ENCODE measurements at regions not wholly inside any gene's neighbourhood (a gene's known extent, or its start where the extent isn't known, plus 50 kb on each side); places are given as distances from the start of the nearest gene placed in this dataset.

DNA sequence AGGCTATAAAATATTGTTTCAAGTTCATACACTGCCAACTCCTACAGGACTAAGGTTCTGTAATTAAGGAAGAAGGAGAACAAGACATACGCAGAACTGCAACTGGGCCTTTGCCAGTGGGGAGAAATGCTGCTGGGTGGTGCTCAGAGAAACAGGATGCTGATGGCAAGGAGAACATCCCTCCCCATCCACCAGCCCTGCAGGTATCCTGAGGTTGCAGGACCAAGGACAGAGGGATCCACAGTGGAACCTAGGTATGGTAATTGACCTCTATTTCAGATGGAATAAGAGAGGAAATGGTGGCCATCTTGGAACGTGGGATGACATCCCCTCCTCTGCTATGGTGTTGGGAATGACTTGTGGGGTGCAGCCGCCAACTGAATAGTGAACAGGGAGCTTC, 206.3 kb upstream of the S1PR3 start:
- ChIA-PET CTCF (no interaction called here), POLR2A (no interaction called here)
- H3K4me3 ChIP-seq (ENCODE audit: low read depth, low read length): no peak overlapping the region
- DNase-seq (ENCODE audit: low read depth, low spot score): no peak
- no peak for TF ChIP-seq CTCF (IDR thresholded peaks at IDR 0.05; ENCODE audit: insufficient read depth, low read length, missing control alignments)

- POLR2A ChIA-PET: no interaction called here
- TF ChIP-seq CTCF (IDR thresholded peaks at IDR 0.05; ENCODE audit: insufficient read depth, low read length, missing control alignments): no peak
These were observed 204.8 kb upstream of the S1PR3 start for GRCh38 chr9:88786291-88787079.

DNA sequence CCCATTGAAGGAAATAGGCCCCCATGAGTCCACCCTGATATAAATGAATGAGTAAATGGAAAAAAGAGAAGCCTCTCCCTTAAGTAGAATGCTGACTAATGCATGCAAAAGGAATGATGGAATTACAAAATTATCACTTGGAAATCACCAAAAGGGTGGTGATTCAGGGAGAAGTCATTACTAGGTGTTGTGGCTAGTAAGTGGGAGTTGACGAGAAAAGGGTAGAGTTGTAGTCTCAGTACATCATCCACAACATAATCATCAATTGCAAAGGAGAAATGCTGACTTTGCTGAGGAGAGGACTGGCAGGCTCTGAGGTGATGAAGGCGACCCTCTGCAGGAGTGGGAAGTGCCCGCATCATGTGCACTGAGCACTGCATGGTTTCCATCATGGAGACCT, 201.5 kb upstream of the S1PR3 start:
- no peak for DNase-seq (ENCODE audit: low read depth, low spot score)
- POLR2A ChIA-PET: no interaction called here
- CTCF ChIA-PET: interaction anchor here (1.4 kb wide), 1 partner anchor 12 kb away, joined by 3 read pairs; no protein-coding TSS in a partner anchor
- no peak for TF ChIP-seq CTCF (IDR thresholded peaks at IDR 0.05; ENCODE audit: insufficient read depth, low read length, missing control alignments)
- no peak overlapping the region for H3K4me3 ChIP-seq (ENCODE audit: low read depth, low read length)

More at GRCh38 chr9:88786291-88787079, 204.8 kb upstream of the S1PR3 start:
- CTCF ChIA-PET: no interaction called here
- no peak overlapping the region for H3K4me3 ChIP-seq (ENCODE audit: low read depth, low read length)
- DNase-seq (ENCODE audit: low read depth, low spot score): no peak

GRCh38 chr9:88791105-88791805, 200.0 kb upstream of the S1PR3 start:
- ChIA-PET POLR2A (no interaction called here), CTCF (interaction anchor here (0.7 to 1.2 kb wide), 2 partner anchors 18 to 25 kb away, joined by 3 read pairs; no protein-coding TSS in a partner anchor)
- peak; percentile 63 for DNase-seq (ENCODE audit: low read depth, low spot score)
- H3K4me3 ChIP-seq (ENCODE audit: low read depth, low read length): no peak overlapping the region
- TF ChIP-seq CTCF (IDR thresholded peaks at IDR 0.05; ENCODE audit: insufficient read depth, low read length, missing control alignments): no peak

DNA sequence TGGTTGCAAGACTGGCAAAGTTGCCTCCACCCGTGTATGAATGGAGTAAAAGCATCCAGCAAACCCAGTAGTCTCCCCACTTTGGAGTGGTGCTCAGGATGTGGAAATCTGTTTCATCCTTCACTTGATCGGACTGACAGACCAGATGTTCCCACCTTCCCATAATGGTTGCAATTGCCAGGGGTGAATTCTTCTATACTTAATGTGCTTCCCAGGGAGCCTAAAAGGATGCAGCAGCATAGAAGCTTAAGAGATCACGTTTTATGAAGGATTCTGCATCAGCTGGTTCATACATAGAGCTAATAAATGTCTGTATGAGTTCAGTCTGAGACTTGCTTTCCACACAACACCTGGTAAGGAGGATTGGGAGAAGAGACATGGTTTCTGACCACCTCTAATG, 198.8 kb upstream of the S1PR3 start:
- ChIA-PET CTCF (no interaction called here), POLR2A (no interaction called here)
- no peak overlapping the region for H3K4me3 ChIP-seq (ENCODE audit: low read depth, low read length)
- no peak for TF ChIP-seq CTCF (IDR thresholded peaks at IDR 0.05; ENCODE audit: insufficient read depth, low read length, missing control alignments)
- DNase-seq (ENCODE audit: low read depth, low spot score): no peak

DNA sequence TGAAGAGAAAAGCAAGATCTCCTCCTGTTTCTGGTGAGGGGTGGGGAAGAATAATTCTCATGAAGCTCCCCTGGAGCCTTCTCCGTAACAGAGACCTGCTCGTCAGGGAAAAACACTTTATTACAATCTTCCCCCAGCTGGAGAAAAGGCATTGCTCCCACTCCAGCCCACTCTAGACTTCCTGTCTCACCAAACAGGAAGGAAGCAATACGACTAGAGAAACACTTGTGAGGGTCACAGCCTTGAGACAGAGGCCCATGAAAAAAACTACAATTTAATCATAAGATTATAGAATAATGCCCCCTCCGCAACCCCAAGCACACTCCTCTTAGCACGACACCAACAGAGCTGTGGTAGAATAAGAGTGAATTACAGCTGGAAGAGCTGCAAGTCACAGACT, 197.2 kb upstream of the S1PR3 start:
- H3K4me3 ChIP-seq (ENCODE audit: low read depth, low read length): no peak overlapping the region
- ChIA-PET CTCF (interaction anchor here (0.9 kb wide), 1 partner anchor 201 kb away, joined by 3 read pairs; no protein-coding TSS in a partner anchor), POLR2A (no interaction called here)
- TF ChIP-seq CTCF (IDR thresholded peaks at IDR 0.05; ENCODE audit: insufficient read depth, low read length, missing control alignments): no peak
- DNase-seq (ENCODE audit: low read depth, low spot score): no peak

Measured in AG04449 (cell line).